HCT116 (cell line): ENCODE measurements at regions not wholly inside any gene's neighbourhood (a gene's known extent, or its start where the extent isn't known, plus 50 kb on each side); places are given as distances from the start of the nearest gene placed in this dataset.

Source experiments
- ATAC-seq: fragments of 200-7000 bp; cut with Tn5 transposase; 2 replicates; pipeline ENCODE4 v1.9.1; 2020; ENCODE audit warnings: mild to moderate bottlenecking, moderate library complexity
- BruUV-seq: library from RNA; stranded (reverse); fragments of 400-500 nt; replicated peaks from 2 replicates; lab custom pipeline; 2021; lab: Mats Ljungman, UMichigan
- CTCF ChIA-PET: fragments of 300-600 bp; sonication (Branson Sonifier 250); formaldehyde crosslinking; loops from one replicate; lab custom pipeline; 2021; ENCODE audit warnings: antibody characterized with exemption; lab: Charles Lee
- POLR2A ChIA-PET: fragments of 300-600, 350-600 bp; sonication (Branson Sonifier 250); formaldehyde crosslinking; loops from one replicate; lab custom pipeline; 2021; ENCODE audit warnings: antibody characterized with exemption; lab: Charles Lee
- RAD21 ChIA-PET, 2 experiments: fragments of 300-600 bp; sonication (Branson Sonifier 250); formaldehyde crosslinking; loops; one replicate each; lab custom pipeline; 2023; ENCODE audit warnings: low total read pairs in 2 of 2; ENCODE audit not compliant: uncharacterized antibody in 2 of 2, unreplicated experiment in 2 of 2, low non-redundant PET in 1 of 2; lab: Charles Lee
- DNase-seq: peaks from one replicate; pipeline ENCODE4 v3.0.0-alpha.2; 2010; ENCODE audit warnings: low read depth, low spot score
- H2AFZ ChIP-seq: fragments of 200-600 bp; shearing (Covaris generic), sonication (generic); 2 replicates; pipeline ENCODE4 v1.6.1; 2017; ENCODE audit warnings: low read depth, mixed run types, mixed read lengths, antibody characterized with exemption, low read length; ENCODE audit not compliant: poor library complexity, severe bottlenecking
- H3K27ac ChIP-seq: 2 replicates; pipeline ENCODE4 v1.5.1; 2012; ENCODE audit warnings: low read depth, low read length
- H3K27me3 ChIP-seq: fragments of 200-600 bp; sonication (generic); 2 replicates; pipeline ENCODE4 v1.6.1; 2016; ENCODE audit warnings: mixed run types, low read length, mixed read lengths; ENCODE audit not compliant: insufficient read depth
- H3K36me3 ChIP-seq, 2 experiments: fragments of 200-500 bp in 1 of 2; fragments of 200-600 bp in 1 of 2; sonication (Bioruptor generic) in 1 of 2; sonication (generic) in 1 of 2; 2 replicates each; pipeline versions ENCODE4 v1.5.1 to v1.6.1; 2014 to 2016; ENCODE audit warnings: low read length in 2 of 2, inconsistent platforms in 1 of 2, mixed read lengths in 1 of 2, mixed run types in 1 of 2; ENCODE audit not compliant: insufficient read depth in 2 of 2, control insufficient read depth in 1 of 2
- H3K4me1 ChIP-seq, 2 experiments: fragments of 200-600 bp in 1 of 2; sonication (generic) in 1 of 2; 2 replicates each; pipeline versions ENCODE4 v1.5.1 to v1.6.1; 2012 to 2017; ENCODE audit warnings: low read length in 2 of 2, inconsistent platforms in 1 of 2, mild to moderate bottlenecking in 1 of 2, mixed read lengths in 1 of 2, mixed run types in 1 of 2, moderate library complexity in 1 of 2; ENCODE audit not compliant: insufficient read depth in 2 of 2, control insufficient read depth in 1 of 2
- H3K4me2 ChIP-seq: fragments of 200-600 bp; sonication (generic); 2 replicates; pipeline ENCODE4 v1.6.1; 2017; ENCODE audit warnings: mixed run types, low read length, mixed read lengths
- H3K4me3 ChIP-seq, 2 experiments: fragments of 200-600 bp in 1 of 2; sonication (generic) in 1 of 2; replicated peaks in 1 of 2; 2 replicates each; pipeline ENCODE4 v1.5.1; 2011 to 2016; ENCODE audit warnings: low read length in 2 of 2, control low read depth in 1 of 2, low read depth in 1 of 2, mild to moderate bottlenecking in 1 of 2, mixed read lengths in 1 of 2, mixed run types in 1 of 2
- H3K79me2 ChIP-seq: fragments of 200-600 bp; sonication (generic); 2 replicates; pipeline ENCODE4 v1.6.1; 2017; ENCODE audit warnings: mild to moderate bottlenecking, mixed run types, low read length, moderate library complexity, mixed read lengths; ENCODE audit not compliant: insufficient read depth
- H3K9ac ChIP-seq: fragments of 200-600 bp; sonication (generic); 2 replicates; pipeline ENCODE4 v1.6.1; 2016; ENCODE audit warnings: low read length, mixed read lengths
- H3K9me2 ChIP-seq: fragments of 200-600 bp; sonication (generic), shearing (Covaris generic); 2 replicates; pipeline ENCODE4 v1.6.1; 2017; ENCODE audit warnings: mixed run types, mild to moderate bottlenecking, moderate library complexity; ENCODE audit not compliant: insufficient read depth
- H3K9me3 ChIP-seq, 2 experiments: fragments of 200-500 bp in 1 of 2; fragments of 200-600 bp in 1 of 2; sonication (Bioruptor generic) in 1 of 2; sonication (generic) in 1 of 2; 2 replicates each; pipeline ENCODE4 v1.6.1; 2014 to 2017; ENCODE audit warnings: low read length in 2 of 2, mixed read lengths in 2 of 2, inconsistent platforms in 1 of 2, low read depth in 1 of 2, mild to moderate bottlenecking in 1 of 2, mixed run types in 1 of 2, moderate library complexity in 1 of 2; ENCODE audit not compliant: control insufficient read depth in 1 of 2, insufficient read depth in 1 of 2
- H4K20me1 ChIP-seq: fragments of 200-600 bp; sonication (generic), shearing (Covaris generic); 2 replicates; pipeline ENCODE4 v1.6.1; 2017; ENCODE audit warnings: mixed run types, mild to moderate bottlenecking, moderate library complexity; ENCODE audit not compliant: insufficient read depth
- CEBPB ChIP-seq: IDR thresholded peaks from 2 replicates; pipeline ENCODE4 v1.6.1; 2012; ENCODE audit warnings: low read depth
- CTCF ChIP-seq, 3 experiments: fragments of 200-600 bp in 1 of 3; sonication (generic) in 1 of 3; IDR thresholded peaks in 2 of 3; conservative IDR thresholded peaks in 1 of 3; 2 replicates each; pipeline ENCODE4 v1.5.1; 2012 to 2017; ENCODE audit warnings: low read depth in 2 of 3, low read length in 2 of 3, antibody characterized with exemption in 1 of 3, borderline replicate concordance in 1 of 3, control low read depth in 1 of 3, mild to moderate bottlenecking in 1 of 3, mixed read lengths in 1 of 3, mixed run types in 1 of 3, moderate library complexity in 1 of 3; ENCODE audit not compliant: insufficient read depth in 1 of 3
- EGR1 ChIP-seq: IDR thresholded peaks from 2 replicates; pipeline ENCODE4 v1.6.1; 2012; ENCODE audit warnings: low read depth
- ELF1 ChIP-seq: IDR thresholded peaks from 2 replicates; pipeline ENCODE4 v1.6.1; 2012; ENCODE audit warnings: low read depth, borderline replicate concordance
- EZH2 ChIP-seq: fragments of 200-600 bp; sonication (generic); IDR thresholded peaks from 2 replicates; pipeline ENCODE4 v1.6.1; 2017; ENCODE audit warnings: antibody characterized with exemption, mixed run types
- JUND ChIP-seq: IDR thresholded peaks from 2 replicates; pipeline ENCODE4 v1.6.1; 2012
- SIN3A ChIP-seq: IDR thresholded peaks from 2 replicates; pipeline ENCODE4 v1.6.1; 2012; ENCODE audit warnings: low read depth
- SP1 ChIP-seq: IDR thresholded peaks from 2 replicates; pipeline ENCODE4 v1.6.1; 2012; ENCODE audit warnings: low read depth
- TCF7L2 ChIP-seq: IDR thresholded peaks from 2 replicates; pipeline ENCODE4 v1.7.0; 2011; ENCODE audit warnings: borderline replicate concordance, inconsistent platforms; ENCODE audit not compliant: insufficient read depth, insufficient read length; ENCODE audit errors: extremely low read depth
- YY1 ChIP-seq: IDR thresholded peaks from 2 replicates; pipeline ENCODE4 v1.6.1; 2011; ENCODE audit warnings: low read length, low read depth, moderate library complexity, mild to moderate bottlenecking; ENCODE audit not compliant: insufficient replicate concordance; ENCODE audit errors: extremely low read depth
- intact Hi-C: fragments of 100-400 bp; cut with micrococcal nuclease; formaldehyde crosslinking; loops from 2 replicates; pipeline ENCODE4 v1.10.0; 2022
- TF ChIP-seq, protein P1 (sequence below): IDR thresholded peaks from 2 replicates; pipeline ENCODE4 v1.6.1; 2011; ENCODE audit warnings: mild to moderate bottlenecking, low read length, moderate library complexity; ENCODE audit not compliant: insufficient replicate concordance; ENCODE audit errors: extremely low read depth

DNA sequence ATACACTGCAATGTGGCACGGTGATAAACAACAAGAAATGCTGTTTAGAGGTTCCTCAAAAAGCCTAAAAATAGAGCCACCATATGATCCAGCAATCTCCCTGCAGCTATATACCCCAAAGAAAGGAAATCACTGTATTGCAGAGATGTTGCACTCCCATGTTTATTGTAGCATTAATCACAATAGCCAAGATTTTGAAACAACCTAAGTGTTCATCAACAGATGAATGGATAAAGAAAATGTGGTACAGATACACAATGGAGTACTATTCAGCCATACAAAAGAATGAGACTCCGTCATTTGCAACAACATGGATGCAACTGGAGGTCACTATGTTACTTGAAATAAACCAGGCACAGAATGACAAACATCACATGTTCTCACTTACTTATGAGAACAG, 365.8 kb upstream of the DIPK2B start:
- TF ChIP-seq TCF7L2 (no peak), EGR1 (no peak), CEBPB (no peak), YY1 (no peak), SP1 (no peak), SIN3A (no peak), ELF1 (no peak), JUND (no peak), EZH2 (no peak), CTCF (IDR thresholded peaks at IDR 0.05 in 2 of 3, conservative IDR thresholded peaks at IDR 0.05 in 1 of 3; ENCODE audit: borderline replicate concordance in 1 of 3, insufficient read depth in 1 of 3, low read depth in 2 of 3, low read length in 2 of 3) (no peak)
- TF ChIP-seq, protein P1, sequence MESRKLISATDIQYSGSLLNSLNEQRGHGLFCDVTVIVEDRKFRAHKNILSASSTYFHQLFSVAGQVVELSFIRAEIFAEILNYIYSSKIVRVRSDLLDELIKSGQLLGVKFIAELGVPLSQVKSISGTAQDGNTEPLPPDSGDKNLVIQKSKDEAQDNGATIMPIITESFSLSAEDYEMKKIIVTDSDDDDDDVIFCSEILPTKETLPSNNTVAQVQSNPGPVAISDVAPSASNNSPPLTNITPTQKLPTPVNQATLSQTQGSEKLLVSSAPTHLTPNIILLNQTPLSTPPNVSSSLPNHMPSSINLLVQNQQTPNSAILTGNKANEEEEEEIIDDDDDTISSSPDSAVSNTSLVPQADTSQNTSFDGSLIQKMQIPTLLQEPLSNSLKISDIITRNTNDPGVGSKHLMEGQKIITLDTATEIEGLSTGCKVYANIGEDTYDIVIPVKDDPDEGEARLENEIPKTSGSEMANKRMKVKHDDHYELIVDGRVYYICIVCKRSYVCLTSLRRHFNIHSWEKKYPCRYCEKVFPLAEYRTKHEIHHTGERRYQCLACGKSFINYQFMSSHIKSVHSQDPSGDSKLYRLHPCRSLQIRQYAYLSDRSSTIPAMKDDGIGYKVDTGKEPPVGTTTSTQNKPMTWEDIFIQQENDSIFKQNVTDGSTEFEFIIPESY = no peak
- no TSS peak for BruUV-seq
- no peaks in the 10 kb centered on the region for H3K79me2 ChIP-seq
- no peaks in the 10 kb centered on the region for H3K9me2 ChIP-seq
- ChIA-PET POLR2A (no interaction called here), RAD21 (no interaction called here), CTCF (no interaction called here)
- H3K4me2 ChIP-seq = no peak overlapping the region
- H3K27me3 ChIP-seq = no peaks in the 10 kb centered on the region
- no peak overlapping the region for H3K9ac ChIP-seq
- no peaks in the 10 kb centered on the region for H4K20me1 ChIP-seq
- H3K9me3 ChIP-seq = no peaks in the 10 kb centered on the region
- intact Hi-C loops = no loop called here
- ATAC-seq = no peak
- no peaks in the 10 kb centered on the region for H3K4me1 ChIP-seq
- no peaks in the 10 kb centered on the region for H3K36me3 ChIP-seq
- H2AFZ ChIP-seq = no peak overlapping the region
- H3K27ac ChIP-seq = no peak overlapping the region
- no peak overlapping the region for H3K4me3 ChIP-seq
- DNase-seq = no peak
